Stimulated activated effector memory CD8-positive, alpha-beta T cell treated with anti-CD3 and anti-CD28 coated beads, Interleukin-12 subunit alpha, Interleukin-12 subunit beta, amount 100 ng/mL, for 72 hours (primary cell): ENCODE measurements at regions not wholly inside any gene's neighbourhood (a gene's known extent, or its start where the extent isn't known, plus 50 kb on each side); places are given as distances from the start of the nearest gene placed in this dataset.

Experiments
- ATAC-seq: fragments of 150-1000 bp; cut with Tn5 transposase; 2 replicates; pipeline ENCODE4 v1.10.0; 2021
- DNase-seq, 2 donors: peaks; one replicate each; pipeline ENCODE4 v3.0.0; 2021 to 2022; ENCODE audit warnings: low spot score in 2 of 2
- H3K27ac Mint-ChIP-seq: one replicate; pipeline ENCODE4 v1.8.0; 2022; ENCODE audit warnings: mild to moderate bottlenecking, mixed read lengths
- H3K36me3 Mint-ChIP-seq: one replicate; pipeline ENCODE4 v1.8.0; 2022; ENCODE audit warnings: mild to moderate bottlenecking, mixed read lengths
- H3K4me1 Mint-ChIP-seq: one replicate; pipeline ENCODE4 v1.8.0; 2022; ENCODE audit warnings: mixed read lengths
- H3K4me3 Mint-ChIP-seq: one replicate; pipeline ENCODE4 v1.8.0; 2022; ENCODE audit warnings: mild to moderate bottlenecking, mixed read lengths
- H3K9me3 Mint-ChIP-seq: one replicate; pipeline ENCODE4 v1.8.0; 2022; ENCODE audit warnings: mixed read lengths

GRCh38 chr5:117271656-117272055 lies 697.0 kb upstream of the SEMA6A start:
- DNase-seq (no peak), ATAC-seq (no peak)
- H3K36me3 Mint-ChIP-seq = no peaks in the 10 kb centered on the region
- no peaks in the 10 kb centered on the region for H3K9me3 Mint-ChIP-seq
- H3K4me1 Mint-ChIP-seq = no peaks in the 10 kb centered on the region
- no peak overlapping the region for H3K27ac Mint-ChIP-seq
- no peak overlapping the region for H3K4me3 Mint-ChIP-seq

GRCh38 chr5:117266280-117266679 lies 691.7 kb upstream of the SEMA6A start:
- Mint-ChIP-seq H3K4me3 (no peak overlapping the region), H3K9me3 (peaks cover 5% of the 10 kb centered on the region), H3K4me1 (no peaks in the 10 kb centered on the region), H3K27ac (no peak overlapping the region), H3K36me3 (no peaks in the 10 kb centered on the region)
- DNase-seq = no peak
- ATAC-seq = no peak

DNA sequence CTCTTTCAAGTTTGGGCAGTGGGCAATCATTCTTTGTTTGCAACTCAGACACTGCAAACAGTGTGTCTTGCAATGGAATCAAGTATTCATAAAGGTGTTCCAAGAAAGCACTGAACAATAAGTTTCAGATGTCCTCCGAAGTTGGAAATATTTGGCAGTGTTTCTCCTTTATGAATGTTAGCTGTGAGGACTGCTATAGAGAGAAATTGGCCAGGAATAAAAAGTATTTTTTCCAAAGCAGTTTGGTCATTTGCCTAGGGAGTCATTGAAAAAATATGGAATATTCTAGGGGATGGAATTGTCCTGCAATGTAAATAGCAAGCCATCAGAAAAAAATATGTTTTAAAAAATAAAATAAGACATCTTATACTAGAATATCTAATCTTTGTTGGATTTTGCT lies 688.6 kb upstream of the SEMA6A start:
- Mint-ChIP-seq H3K9me3 (peaks cover 11% of the 10 kb centered on the region), H3K27ac (no peak overlapping the region), H3K36me3 (no peaks in the 10 kb centered on the region), H3K4me3 (no peak overlapping the region), H3K4me1 (no peaks in the 10 kb centered on the region)
- ATAC-seq = no peak
- DNase-seq = no peak

DNA sequence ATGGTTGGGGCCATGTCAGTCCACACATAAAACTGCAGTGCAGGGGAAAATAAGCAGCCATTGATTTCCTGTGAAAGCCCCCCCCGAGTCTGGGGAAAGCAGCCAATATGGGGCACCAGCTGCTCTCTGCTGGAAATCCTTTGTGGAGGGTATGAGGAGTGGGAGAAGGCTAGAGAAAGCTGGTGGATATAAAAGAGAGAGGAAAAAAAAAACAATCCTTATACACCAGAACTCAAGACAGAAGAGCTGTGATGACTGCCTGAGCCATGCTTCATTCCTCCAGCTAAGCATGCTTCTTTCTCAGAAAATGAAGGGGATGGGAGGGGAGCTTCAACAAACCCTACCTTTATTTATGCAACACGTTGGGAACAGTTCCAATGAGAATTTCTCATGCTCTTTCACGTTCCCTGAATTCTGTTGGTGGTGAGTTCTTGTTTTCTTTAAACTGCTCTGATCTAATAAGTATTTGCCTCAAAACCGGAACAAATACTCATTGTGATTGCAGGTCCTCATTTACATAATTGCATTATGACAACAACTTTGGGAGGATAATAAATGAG lies 688.0 kb upstream of the SEMA6A start:
- H3K36me3 Mint-ChIP-seq = no peaks in the 10 kb centered on the region
- H3K27ac Mint-ChIP-seq = no peak overlapping the region
- no peak overlapping the region for H3K4me3 Mint-ChIP-seq
- H3K4me1 Mint-ChIP-seq = no peaks in the 10 kb centered on the region
- H3K9me3 Mint-ChIP-seq = peaks cover 11% of the 10 kb centered on the region
- DNase-seq = no peak
- no peak for ATAC-seq

DNA sequence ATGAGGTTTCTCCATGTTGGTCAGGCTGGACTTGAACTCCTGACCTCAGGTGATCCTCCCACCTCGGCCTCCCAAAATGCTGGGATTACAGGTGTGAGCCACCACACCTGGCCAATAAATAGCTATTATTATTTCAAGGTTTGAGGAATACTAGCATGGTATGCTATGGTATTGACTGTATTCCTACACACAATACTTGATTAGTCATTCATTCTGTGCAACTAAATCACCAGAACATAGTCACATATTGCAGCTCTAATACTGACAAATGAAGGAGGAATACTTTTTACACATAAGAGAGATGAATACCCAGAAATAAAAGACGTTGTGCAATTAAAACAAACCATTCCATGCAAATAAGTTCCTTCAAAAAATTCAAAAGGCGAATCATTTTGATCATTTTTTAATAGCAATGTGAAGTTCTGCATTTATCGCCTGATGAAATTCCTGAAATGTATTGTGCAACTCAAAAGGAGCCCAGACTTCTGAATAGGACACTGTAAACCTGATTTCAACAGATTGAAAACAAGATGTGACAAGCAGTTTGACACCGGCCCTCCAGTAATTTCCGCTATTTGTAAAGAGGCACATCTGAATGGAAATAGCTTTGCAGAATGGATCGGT lies 687.4 kb upstream of the SEMA6A start:
- ATAC-seq (no peak), DNase-seq (no peak)
- no peaks in the 10 kb centered on the region for H3K4me1 Mint-ChIP-seq
- peaks cover 11% of the 10 kb centered on the region for H3K9me3 Mint-ChIP-seq
- no peak overlapping the region for H3K27ac Mint-ChIP-seq
- no peaks in the 10 kb centered on the region for H3K36me3 Mint-ChIP-seq
- H3K4me3 Mint-ChIP-seq = no peak overlapping the region

- Mint-ChIP-seq H3K9me3 (peaks cover 9% of the 10 kb centered on the region), H3K4me1 (no peaks in the 10 kb centered on the region), H3K4me3 (no peak overlapping the region), H3K27ac (no peak overlapping the region), H3K36me3 (no peaks in the 10 kb centered on the region)
- DNase-seq (no peak), ATAC-seq (no peak)
Observed at GRCh38 chr5:117255211-117256027, 680.8 kb upstream of the SEMA6A start.

DNA sequence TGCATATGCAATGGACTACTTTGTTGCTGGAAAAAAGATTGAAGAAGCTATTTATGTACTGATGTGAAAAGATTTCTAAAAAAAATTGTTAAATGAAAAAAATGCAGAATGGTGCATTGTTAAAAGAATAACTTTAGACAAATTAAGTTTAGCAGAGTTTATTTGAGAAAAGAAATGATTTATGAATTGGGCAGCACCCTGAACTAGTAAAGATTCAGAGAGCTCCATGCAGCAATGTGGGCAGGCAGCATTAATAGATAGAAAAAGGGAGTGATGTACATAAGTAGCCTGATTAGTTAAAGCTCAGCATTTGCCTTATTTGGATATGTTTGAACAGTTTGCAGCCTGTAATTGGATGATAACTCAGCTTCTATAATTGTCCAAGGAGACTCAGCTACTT lies 677.9 kb upstream of the SEMA6A start:
- DNase-seq (no peak), ATAC-seq (no peak)
- Mint-ChIP-seq H3K4me3 (no peak overlapping the region), H3K9me3 (peaks cover 5% of the 10 kb centered on the region), H3K36me3 (no peaks in the 10 kb centered on the region), H3K4me1 (no peaks in the 10 kb centered on the region), H3K27ac (no peak overlapping the region)

GRCh38 chr5:117249086-117249815 lies 674.6 kb upstream of the SEMA6A start:
- H3K9me3 Mint-ChIP-seq = peaks cover 9% of the 10 kb centered on the region
- no peaks in the 10 kb centered on the region for H3K36me3 Mint-ChIP-seq
- no peak overlapping the region for H3K4me3 Mint-ChIP-seq
- no peak overlapping the region for H3K27ac Mint-ChIP-seq
- no peak for ATAC-seq
- DNase-seq = no peak
- H3K4me1 Mint-ChIP-seq = no peaks in the 10 kb centered on the region

- ATAC-seq (no peak), DNase-seq (no peak)
- Mint-ChIP-seq H3K9me3 (peaks cover 9% of the 10 kb centered on the region), H3K36me3 (no peaks in the 10 kb centered on the region), H3K4me1 (no peaks in the 10 kb centered on the region), H3K4me3 (no peak overlapping the region), H3K27ac (no peak overlapping the region)
Observed at GRCh38 chr5:117246424-117246823, 671.8 kb upstream of the SEMA6A start.

DNA sequence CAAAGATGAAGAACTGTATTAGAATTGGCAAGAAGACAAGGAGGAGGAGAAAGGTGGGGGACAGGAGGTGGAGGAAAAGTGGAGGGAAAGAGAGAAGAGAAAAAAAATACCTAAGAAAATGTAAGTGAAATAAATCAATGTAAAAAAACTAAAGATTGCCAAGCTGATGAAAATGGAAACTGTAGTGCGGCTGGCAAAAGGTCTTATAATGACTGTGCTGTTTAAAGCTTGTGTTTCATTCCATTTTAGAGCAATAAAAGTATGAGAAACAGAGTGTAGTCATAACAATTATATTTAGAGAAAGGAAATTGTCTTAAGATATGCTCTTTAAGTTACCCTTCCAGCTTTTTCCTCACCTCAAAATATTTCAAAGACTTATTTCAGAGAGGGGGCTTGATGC lies 670.5 kb upstream of the SEMA6A start:
- DNase-seq = no peak
- H3K27ac Mint-ChIP-seq = no peak overlapping the region
- H3K4me3 Mint-ChIP-seq = no peak overlapping the region
- H3K4me1 Mint-ChIP-seq = no peaks in the 10 kb centered on the region
- ATAC-seq = no peak
- H3K9me3 Mint-ChIP-seq = peaks cover 16% of the 10 kb centered on the region
- H3K36me3 Mint-ChIP-seq = no peaks in the 10 kb centered on the region

- no peak for DNase-seq
- Mint-ChIP-seq H3K4me3 (no peak overlapping the region), H3K9me3 (peaks cover 18% of the 10 kb centered on the region), H3K4me1 (no peaks in the 10 kb centered on the region), H3K36me3 (no peaks in the 10 kb centered on the region), H3K27ac (no peak overlapping the region)
- ATAC-seq = no peak
Observed at GRCh38 chr5:117242028-117242427, 667.4 kb upstream of the SEMA6A start.

DNA sequence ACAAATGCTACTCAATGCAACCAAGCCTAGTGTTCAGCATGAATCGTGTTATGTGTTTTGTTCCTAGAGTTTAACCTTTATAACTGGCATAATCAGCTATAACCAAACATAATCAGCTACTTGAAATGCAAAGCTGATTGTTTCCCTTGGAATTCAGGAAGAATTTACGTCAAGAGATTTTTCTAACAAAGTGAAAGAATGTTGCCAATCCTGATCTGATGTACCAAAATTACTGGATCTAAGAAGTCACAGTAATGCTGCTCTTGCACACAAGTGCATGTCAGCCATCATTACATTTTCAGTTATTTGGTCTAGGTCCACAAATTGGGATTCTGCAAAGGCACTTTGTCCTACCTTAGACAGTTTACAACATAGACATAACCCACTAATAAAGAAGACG lies 662.3 kb upstream of the SEMA6A start:
- ATAC-seq (no peak), DNase-seq (no peak)
- Mint-ChIP-seq H3K36me3 (no peaks in the 10 kb centered on the region), H3K4me3 (no peak overlapping the region), H3K4me1 (no peaks in the 10 kb centered on the region), H3K27ac (no peak overlapping the region), H3K9me3 (peaks cover 16% of the 10 kb centered on the region)

DNA sequence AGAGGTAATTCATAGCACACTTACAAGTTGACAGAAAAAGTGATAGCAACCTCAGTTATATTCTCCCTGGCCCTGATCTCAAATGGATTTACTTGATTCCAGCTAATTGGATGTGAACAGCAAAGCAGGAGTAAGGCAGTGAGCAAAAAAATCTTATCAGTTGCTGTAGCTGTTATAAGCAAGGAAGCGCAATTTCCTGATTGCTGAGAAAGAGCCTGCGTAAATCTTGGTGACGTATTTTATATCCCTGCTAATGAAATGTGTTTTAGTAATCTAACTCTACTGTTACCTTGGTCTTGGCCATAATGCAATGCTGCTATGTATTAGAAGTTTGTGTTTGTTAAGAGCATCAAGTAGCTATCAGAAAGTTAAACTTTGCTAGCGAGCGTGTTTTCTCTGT lies 661.2 kb upstream of the SEMA6A start:
- no peak for DNase-seq
- H3K36me3 Mint-ChIP-seq = no peaks in the 10 kb centered on the region
- ATAC-seq = no peak
- no peaks in the 10 kb centered on the region for H3K4me1 Mint-ChIP-seq
- H3K4me3 Mint-ChIP-seq = no peak overlapping the region
- H3K9me3 Mint-ChIP-seq = peaks cover 15% of the 10 kb centered on the region
- H3K27ac Mint-ChIP-seq = no peak overlapping the region

DNA sequence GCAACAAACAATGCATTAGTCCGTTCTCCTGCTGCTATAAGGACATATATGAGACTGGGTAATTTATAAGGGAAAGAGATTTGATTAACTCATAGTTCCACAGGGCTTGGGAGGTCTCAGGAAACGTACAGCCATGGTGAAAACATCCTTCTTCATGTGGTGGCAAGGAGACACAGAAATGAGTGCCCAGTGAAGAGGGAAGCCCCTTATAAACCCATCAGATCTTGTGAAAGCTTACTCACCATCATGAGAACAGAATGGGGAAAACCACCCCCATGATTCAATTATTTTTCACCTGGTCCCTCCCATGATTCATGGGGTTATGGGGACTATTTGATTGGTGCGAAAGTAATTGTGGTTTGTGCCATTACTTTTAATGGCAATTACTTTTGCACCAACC lies 655.8 kb upstream of the SEMA6A start:
- Mint-ChIP-seq H3K4me1 (no peaks in the 10 kb centered on the region), H3K4me3 (no peak overlapping the region), H3K27ac (no peak overlapping the region), H3K36me3 (no peaks in the 10 kb centered on the region), H3K9me3 (peaks cover 4% of the 10 kb centered on the region)
- ATAC-seq (no peak), DNase-seq (no peak)

- Mint-ChIP-seq H3K27ac (no peak overlapping the region), H3K4me1 (no peaks in the 10 kb centered on the region), H3K36me3 (no peaks in the 10 kb centered on the region), H3K9me3 (peaks cover 8% of the 10 kb centered on the region), H3K4me3 (no peak overlapping the region)
- no peak for ATAC-seq
- no peak for DNase-seq
Observed at GRCh38 chr5:117220730-117221129, 646.1 kb upstream of the SEMA6A start.
